Left ventricle myocardium inferior (tissue), 1 donor: ENCODE measurements at regions not wholly inside any gene's neighbourhood (a gene's known extent, or its start where the extent isn't known, plus 50 kb on each side); places are given as distances from the start of the nearest gene placed in this dataset.

ENCODE experiments used
- DNase-seq: peaks from one replicate; pipeline ENCODE4 v3.0.0-alpha.2; 2020
- H3K27ac ChIP-seq: fragments of 200-600 bp; replicated peaks from 2 replicates; pipeline ENCODE4 v1.8.0; 2021
- H3K27me3 ChIP-seq: fragments of 200-600 bp; 2 replicates; pipeline ENCODE4 v1.8.0; 2021; ENCODE audit warnings: low read depth
- H3K36me3 ChIP-seq: fragments of 200-600 bp; 2 replicates; pipeline ENCODE4 v1.8.0; 2021
- H3K4me1 ChIP-seq: fragments of 200-600 bp; 2 replicates; pipeline ENCODE4 v1.8.0; 2021
- H3K4me3 ChIP-seq: fragments of 200-600 bp; 2 replicates; pipeline ENCODE4 v1.8.0; 2021; ENCODE audit warnings: mild to moderate bottlenecking, moderate library complexity
- H3K9me3 ChIP-seq: fragments of 200-600 bp; replicated peaks from 2 replicates; pipeline ENCODE4 v1.8.0; 2021
- CTCF ChIP-seq: fragments of 200-600 bp; IDR thresholded peaks from 2 replicates; pipeline ENCODE4 v1.8.0; 2021; ENCODE audit warnings: antibody characterized with exemption, mild to moderate bottlenecking, borderline replicate concordance
- intact Hi-C: fragments of 100-400 bp; cut with micrococcal nuclease; formaldehyde crosslinking; loops from one replicate; pipeline ENCODE4 v1.11.0; 2022
- donor health status: DM: no; HTN: yes; CAD: no; lungs with severe emphysema.

GRCh38 chr5:60514152-60514551, 185.8 kb downstream of the DEPDC1B start:
- no peak for TF ChIP-seq CTCF
- no peak for DNase-seq
- Histone ChIP-seq H3K27ac (peak overlapping the region; percentile 49), H3K36me3 (no peaks in the 10 kb centered on the region), H3K9me3 (no peaks in the 10 kb centered on the region), H3K27me3 (no peaks in the 10 kb centered on the region), H3K4me3 (no peak overlapping the region), H3K4me1 (peaks cover 19% of the 10 kb centered on the region)
- intact Hi-C loops, result no loop called here

DNA sequence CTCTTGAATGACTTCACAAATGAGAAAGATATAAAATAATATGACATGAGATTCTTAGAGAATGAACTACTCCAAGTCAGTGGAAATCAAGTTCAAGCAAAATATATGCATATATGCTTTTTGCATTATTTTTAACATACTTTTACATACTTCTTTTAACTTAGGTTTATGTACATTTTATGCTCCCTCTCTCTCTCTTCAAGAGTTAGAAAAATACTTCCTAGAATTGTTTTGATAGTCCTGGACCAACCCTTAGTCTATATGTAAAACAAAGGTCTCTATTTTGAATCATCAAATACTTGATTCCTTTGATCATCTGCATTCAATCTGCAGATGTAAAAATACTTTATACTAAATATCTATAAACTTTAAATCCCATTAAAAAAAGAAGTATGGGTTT, 187.8 kb downstream of the DEPDC1B start:
- H3K36me3 ChIP-seq, result no peaks in the 10 kb centered on the region
- no peak overlapping the region for H3K27ac ChIP-seq
- no peaks in the 10 kb centered on the region for H3K9me3 ChIP-seq
- H3K4me3 ChIP-seq, result no peak overlapping the region
- DNase-seq, result no peak
- no peak for TF ChIP-seq CTCF
- intact Hi-C loops, result no loop called here
- no peaks in the 10 kb centered on the region for H3K27me3 ChIP-seq
- peaks cover 5% of the 10 kb centered on the region for H3K4me1 ChIP-seq

DNA sequence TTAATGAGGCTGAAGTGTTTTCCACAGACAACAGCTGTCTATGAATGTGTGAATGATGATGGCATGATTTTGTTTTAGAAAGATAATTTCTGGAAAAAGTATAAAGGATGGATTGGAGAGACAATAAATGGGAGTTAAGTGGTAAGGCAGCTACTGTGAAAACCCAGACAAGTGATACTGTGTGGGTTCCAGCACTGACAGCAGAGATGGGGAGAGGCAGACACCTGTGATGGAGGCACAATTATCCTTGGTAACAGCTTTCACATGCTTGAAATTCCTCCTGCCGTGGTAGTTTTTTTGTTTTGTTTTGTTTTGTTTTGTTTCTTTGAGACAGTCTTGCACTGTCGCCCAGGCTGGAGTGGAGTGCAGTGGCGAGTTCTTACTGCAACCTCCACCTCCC, 189.3 kb downstream of the DEPDC1B start:
- intact Hi-C loops, result no loop called here
- H3K4me1 ChIP-seq, result peaks cover 5% of the 10 kb centered on the region

DNA sequence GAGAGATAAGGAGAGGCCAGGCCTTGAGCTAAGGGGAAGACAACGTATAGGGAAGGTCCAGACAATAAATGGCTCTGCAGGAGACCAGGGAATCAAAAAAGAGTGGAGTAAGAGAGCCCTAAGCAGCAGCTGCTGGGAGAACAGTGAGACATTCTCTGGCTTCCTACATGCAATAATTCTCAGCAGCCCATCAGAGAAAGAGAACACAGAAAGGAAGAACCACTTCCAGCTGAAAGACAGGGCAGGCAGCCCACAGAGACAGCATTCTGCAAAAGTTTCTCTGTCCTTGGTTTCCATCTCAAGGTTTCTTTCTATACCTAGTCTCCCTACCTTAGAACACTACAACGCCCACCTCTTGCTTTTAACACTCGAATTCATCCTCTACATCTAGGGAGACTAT, 189.9 kb downstream of the DEPDC1B start:
- no peaks in the 10 kb centered on the region for H3K36me3 ChIP-seq
- no peaks in the 10 kb centered on the region for H3K27me3 ChIP-seq
- intact Hi-C loops, result no loop called here
- DNase-seq, result no peak
- H3K4me1 ChIP-seq, result peaks cover 5% of the 10 kb centered on the region
- H3K27ac ChIP-seq, result no peak overlapping the region
- no peaks in the 10 kb centered on the region for H3K9me3 ChIP-seq
- no peak for TF ChIP-seq CTCF
- no peak overlapping the region for H3K4me3 ChIP-seq

More for the DNA sequence above, 189.3 kb downstream of the DEPDC1B start:
- H3K27me3 ChIP-seq, result no peaks in the 10 kb centered on the region
- DNase-seq, result no peak
- H3K36me3 ChIP-seq, result no peaks in the 10 kb centered on the region
- no peak for TF ChIP-seq CTCF
- H3K9me3 ChIP-seq, result no peaks in the 10 kb centered on the region
- H3K4me3 ChIP-seq, result no peak overlapping the region
- no peak overlapping the region for H3K27ac ChIP-seq

GRCh38 chr5:60509519-60509918, 190.4 kb downstream of the DEPDC1B start:
- intact Hi-C loops, result no loop called here
- Histone ChIP-seq H3K9me3 (no peaks in the 10 kb centered on the region), H3K4me3 (no peak overlapping the region), H3K4me1 (peaks cover 4% of the 10 kb centered on the region), H3K27me3 (no peaks in the 10 kb centered on the region), H3K27ac (no peak overlapping the region), H3K36me3 (no peaks in the 10 kb centered on the region)
- no peak for DNase-seq
- TF ChIP-seq CTCF, result no peak

DNA sequence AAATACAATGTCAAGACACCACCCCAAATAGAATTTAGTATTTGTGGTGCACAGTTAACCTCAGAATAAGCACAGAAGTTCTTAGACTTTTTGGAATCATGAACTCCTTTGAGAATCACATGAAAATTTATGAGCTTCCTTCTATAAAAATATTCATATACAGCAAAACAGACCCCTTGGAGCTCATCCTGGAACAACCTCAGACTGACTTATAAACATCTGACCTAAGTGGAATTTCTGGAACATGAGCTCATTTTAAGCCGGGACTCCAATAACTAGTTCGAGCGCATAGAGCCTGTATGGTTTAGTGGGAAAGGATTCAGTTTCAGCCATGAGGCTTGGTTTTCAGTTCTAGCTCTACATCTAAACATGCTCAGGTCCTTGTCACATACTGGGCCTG, 192.3 kb downstream of the DEPDC1B start:
- Histone ChIP-seq H3K27ac (no peak overlapping the region), H3K9me3 (peaks cover 1% of the 10 kb centered on the region), H3K4me3 (no peak overlapping the region), H3K4me1 (peaks cover 5% of the 10 kb centered on the region), H3K36me3 (no peaks in the 10 kb centered on the region), H3K27me3 (no peaks in the 10 kb centered on the region)
- no peak for DNase-seq
- intact Hi-C loops, result no loop called here
- TF ChIP-seq CTCF, result no peak
